K562 (cell line): ENCODE measurements at regions not wholly inside any gene's neighbourhood (a gene's known extent, or its start where the extent isn't known, plus 50 kb on each side); places are given as distances from the start of the nearest gene placed in this dataset.

Source experiments
- ATAC-seq: fragments of 200-7000 bp; cut with Tn5 transposase; 3 replicates; pipeline ENCODE4 v1.9.1; 2020; ENCODE audit warnings: moderate library complexity
- BruUV-seq: library from RNA; stranded (reverse); fragments of 400-500 nt; replicated peaks from 2 replicates; lab custom pipeline; 2021; lab: Mats Ljungman, UMichigan
- CTCF ChIA-PET: fragments of 300-600 bp; formaldehyde crosslinking; extraction: SDS; loops from one replicate; lab custom pipeline; 2021; ENCODE audit warnings: low intra/inter-chr PET ratio; lab: Yijun Ruan, JAX
- POLR2A ChIA-PET: fragments of 300-600, 350-650 bp; sonication (Branson Sonifier 250); formaldehyde crosslinking; extraction: SDS; loops from one replicate; lab custom pipeline; 2021; ENCODE audit warnings: antibody characterized with exemption, inconsistent platforms; lab: Yijun Ruan, JAX
- DNase-seq, 4 experiments: peaks; one replicate each; pipeline versions ENCODE4 v3.0.0 to v3.0.0-alpha.2; 2011 to 2018; ENCODE audit warnings: low spot score in 3 of 4, mixed read lengths in 3 of 4; ENCODE audit errors: extremely low read depth in 1 of 4
- FAIRE-seq: peaks from 2 replicates; lab custom pipeline; 2011; peaks lifted over from hg19 to GRCh38; lab: Jason Lieb, UNC
- H2AFZ ChIP-seq: 2 replicates; pipeline ENCODE4 v1.6.0; 2011; ENCODE audit warnings: low read depth, low read length, control low read depth, inconsistent platforms
- H3K27ac ChIP-seq: fragments of 200-600 bp; 3 replicates; pipeline ENCODE4 v1.8.0; 2011; ENCODE audit warnings: low read depth, mild to moderate bottlenecking, control low read depth, inconsistent platforms, low read length, moderate library complexity, mixed read lengths; ENCODE audit errors: extremely low read depth
- H3K27me3 ChIP-seq, 2 experiments: fragments of 300-600 bp in 1 of 2; 2 replicates in 1 of 2; 3 replicates in 1 of 2; pipeline versions ENCODE4 v1.6.0 to v1.8.0; 2011; ENCODE audit warnings: inconsistent platforms in 2 of 2, low read length in 2 of 2, mild to moderate bottlenecking in 1 of 2, mixed read lengths in 1 of 2, moderate library complexity in 1 of 2; ENCODE audit not compliant: control insufficient read depth in 2 of 2, insufficient read depth in 2 of 2
- H3K36me3 ChIP-seq: fragments of 300-600 bp; 3 replicates; pipeline ENCODE4 v1.8.0; 2011; ENCODE audit warnings: mild to moderate bottlenecking, low read length, inconsistent platforms; ENCODE audit not compliant: control insufficient read depth, insufficient read depth
- H3K4me1 ChIP-seq, 2 experiments: fragments of 200-600 bp in 1 of 2; replicated peaks in 1 of 2; 2 replicates in 1 of 2; 3 replicates in 1 of 2; pipeline versions ENCODE4 v1.5.1 to v1.8.0; 2011; ENCODE audit warnings: inconsistent platforms in 2 of 2, low read length in 2 of 2, mild to moderate bottlenecking in 1 of 2, mixed read lengths in 1 of 2, moderate library complexity in 1 of 2; ENCODE audit not compliant: control insufficient read depth in 2 of 2, insufficient read depth in 2 of 2
- H3K4me2 ChIP-seq: 2 replicates; pipeline ENCODE4 v1.6.1; 2011; ENCODE audit warnings: low read length, control low read depth, inconsistent platforms, mixed read lengths; ENCODE audit not compliant: insufficient read depth
- H3K4me3 ChIP-seq: fragments of 200-600 bp; sonication (generic), shearing (Covaris generic); 2 replicates; pipeline ENCODE4 v1.5.1; 2016; ENCODE audit warnings: control low read depth, inconsistent platforms
- H3K79me2 ChIP-seq: fragments of 200-600 bp; 3 replicates; pipeline ENCODE4 v1.8.0; 2011; ENCODE audit warnings: low read length, inconsistent platforms; ENCODE audit not compliant: control insufficient read depth, insufficient read depth
- H3K9ac ChIP-seq, 2 experiments: 2 replicates each; pipeline versions ENCODE4 v1.6.0 to v1.6.1; 2011; ENCODE audit warnings: low read depth in 2 of 2, low read length in 2 of 2, control low read depth in 1 of 2, inconsistent platforms in 1 of 2, mild to moderate bottlenecking in 1 of 2, mixed read lengths in 1 of 2; ENCODE audit not compliant: insufficient read depth in 1 of 2
- H3K9me1 ChIP-seq: one replicate; pipeline ENCODE4 v1.6.0; 2011; ENCODE audit warnings: inconsistent platforms, mild to moderate bottlenecking, low read length, moderate library complexity; ENCODE audit not compliant: control insufficient read depth, insufficient read depth
- H3K9me3 ChIP-seq: replicated peaks from 2 replicates; pipeline ENCODE4 v1.5.1; 2011; ENCODE audit warnings: low read depth, low read length, inconsistent platforms; ENCODE audit not compliant: control insufficient read depth, insufficient read depth
- H4K20me1 ChIP-seq: replicated peaks from 2 replicates; pipeline ENCODE4 v1.6.1; 2011; ENCODE audit warnings: low read length, inconsistent platforms, mixed read lengths; ENCODE audit not compliant: control insufficient read depth, insufficient read depth
- ARID3A ChIP-seq: IDR thresholded peaks from 2 replicates; pipeline ENCODE4 v1.6.1; 2012; ENCODE audit warnings: low read depth, low read length, improper control_type of control experiment, borderline replicate concordance
- BCL6 ChIP-seq: fragments of 250-450 bp; sonication (Bioruptor Pico); IDR thresholded peaks from 2 replicates; pipeline ENCODE4 v1.4.0; 2020
- BDP1 ChIP-seq: IDR thresholded peaks from 3 replicates; pipeline ENCODE4 v1.6.1; 2011; ENCODE audit not compliant: insufficient read length, insufficient read depth
- CBFA2T2 ChIP-seq: fragments of 450-650 bp; conservative IDR thresholded peaks from 2 replicates; pipeline ENCODE4 v1.6.1; 2017; ENCODE audit warnings: mild to moderate bottlenecking
- CCNT2 ChIP-seq: IDR thresholded peaks from 2 replicates; pipeline ENCODE4 v1.6.1; 2011; ENCODE audit warnings: borderline replicate concordance, low read depth, mild to moderate bottlenecking, moderate library complexity, mixed read lengths, low read length; ENCODE audit not compliant: insufficient read length; ENCODE audit errors: extremely low read depth
- CREB5 ChIP-seq: fragments of 250-450 bp; sonication (Bioruptor Pico); IDR thresholded peaks from 2 replicates; pipeline ENCODE4 v1.5.0; 2020; ENCODE audit warnings: mild to moderate bottlenecking
- ERF ChIP-seq: fragments of 450-650 bp; formaldehyde crosslinking; IDR thresholded peaks from 2 replicates; pipeline ENCODE4 v1.4.0; 2020; ENCODE audit warnings: mild to moderate bottlenecking, mixed read lengths
- ETV6 ChIP-seq, 3 experiments: fragments of 150-350 bp in 1 of 3; sonication (generic) in 1 of 3; formaldehyde crosslinking in 1 of 3; IDR thresholded peaks; 2 replicates each; pipeline versions ENCODE4 v1.6.1 to v1.8.0; 2014 to 2022; ENCODE audit warnings: borderline replicate concordance in 2 of 3, low read depth in 2 of 3, antibody characterized with exemption in 1 of 3, low read length in 1 of 3, mild to moderate bottlenecking in 1 of 3, missing genetic modification reagents in 1 of 3
- GABPB2 ChIP-seq: fragments of 250-450 bp; sonication (Bioruptor Pico); conservative IDR thresholded peaks from 2 replicates; pipeline ENCODE4 v1.5.1; 2021; ENCODE audit warnings: mild to moderate bottlenecking
- PHF8 ChIP-seq: fragments of 200-600 bp; sonication (generic); IDR thresholded peaks from 2 replicates; pipeline ENCODE4 v1.6.1; 2012; ENCODE audit warnings: mixed run types, mild to moderate bottlenecking, inconsistent platforms, low read length, moderate library complexity, borderline replicate concordance
- RFX7 ChIP-seq: fragments of 250-450 bp; sonication (Bioruptor Pico); IDR thresholded peaks from 2 replicates; pipeline ENCODE4 v1.5.1; 2021; ENCODE audit warnings: mild to moderate bottlenecking
- YBX1 ChIP-seq: fragments of 450-650 bp; IDR thresholded peaks from 2 replicates; pipeline ENCODE4 v1.7.1; 2016; ENCODE audit warnings: mild to moderate bottlenecking
- ZNF133 ChIP-seq: fragments of 250-450 bp; sonication (Bioruptor Pico); IDR thresholded peaks from 2 replicates; pipeline ENCODE4 v1.4.0; 2020; ENCODE audit warnings: mild to moderate bottlenecking
- in situ Hi-C: fragments of 300-500 bp; cut with MboI; formaldehyde crosslinking; loops from 4 replicates; pipeline ENCODE4 v1.15.0; 2018; ENCODE audit warnings: inconsistent platforms, mixed read lengths
- intact Hi-C: fragments of 100-400 bp; cut with micrococcal nuclease; formaldehyde crosslinking; loops from 2 replicates; pipeline ENCODE4 v1.14.2; 2022
- TF ChIP-seq, protein P1 (sequence below), 2 experiments: fragments of 450-650 bp; IDR thresholded peaks; 2 replicates each; pipeline ENCODE4 v1.6.1; 2018; ENCODE audit warnings: mild to moderate bottlenecking in 2 of 2, low read depth in 1 of 2; ENCODE audit not compliant: partially characterized antibody in 2 of 2

GRCh38 chr12:86659985-86660384, 403.8 kb upstream of the MGAT4C start (continued):
- TF ChIP-seq ARID3A (no peak), ERF (CRISPR knock-in tag) (no peak), YBX1 (no peak)

GRCh38 chr12:86658303-86658702, 402.1 kb upstream of the MGAT4C start:
- POLR2A ChIA-PET: no interaction called here
- H3K4me1 ChIP-seq: no peaks in the 10 kb centered on the region
- H3K79me2 ChIP-seq: no peaks in the 10 kb centered on the region
- H3K27ac ChIP-seq: no peak overlapping the region
- no peaks in the 10 kb centered on the region for H3K36me3 ChIP-seq
- H3K9me1 ChIP-seq: no peaks in the 10 kb centered on the region
- no peak overlapping the region for H2AFZ ChIP-seq
- H3K4me3 ChIP-seq: no peak overlapping the region
- FAIRE-seq (no peak), ATAC-seq (no peak), DNase-seq (no peak)
- no peaks in the 10 kb centered on the region for H3K27me3 ChIP-seq
- no peaks in the 10 kb centered on the region for H4K20me1 ChIP-seq
- CTCF ChIA-PET: no interaction called here
- H3K4me2 ChIP-seq: no peak overlapping the region
- no peaks in the 10 kb centered on the region; the same call in 1 of the 2 replicates for H3K9me3 ChIP-seq
- in situ Hi-C loops (no loop called here), intact Hi-C loops (no loop called here)
- BruUV-seq: no TSS peak
- no peak overlapping the region for H3K9ac ChIP-seq
- TF ChIP-seq BCL6 (CRISPR knock-in tag): no peak
- TF ChIP-seq ETV6 (IDR thresholded peaks at IDR 0.05; ENCODE audit: borderline replicate concordance in 1 of 2, low read depth in 2 of 2, low read length in 1 of 2): no peak
- TF ChIP-seq ETV6 (CRISPR knock-in tag; IDR thresholded peaks at IDR 0.05; ENCODE audit: borderline replicate concordance): no peak
- TF ChIP-seq CBFA2T2: no peak
- TF ChIP-seq, protein P1, sequence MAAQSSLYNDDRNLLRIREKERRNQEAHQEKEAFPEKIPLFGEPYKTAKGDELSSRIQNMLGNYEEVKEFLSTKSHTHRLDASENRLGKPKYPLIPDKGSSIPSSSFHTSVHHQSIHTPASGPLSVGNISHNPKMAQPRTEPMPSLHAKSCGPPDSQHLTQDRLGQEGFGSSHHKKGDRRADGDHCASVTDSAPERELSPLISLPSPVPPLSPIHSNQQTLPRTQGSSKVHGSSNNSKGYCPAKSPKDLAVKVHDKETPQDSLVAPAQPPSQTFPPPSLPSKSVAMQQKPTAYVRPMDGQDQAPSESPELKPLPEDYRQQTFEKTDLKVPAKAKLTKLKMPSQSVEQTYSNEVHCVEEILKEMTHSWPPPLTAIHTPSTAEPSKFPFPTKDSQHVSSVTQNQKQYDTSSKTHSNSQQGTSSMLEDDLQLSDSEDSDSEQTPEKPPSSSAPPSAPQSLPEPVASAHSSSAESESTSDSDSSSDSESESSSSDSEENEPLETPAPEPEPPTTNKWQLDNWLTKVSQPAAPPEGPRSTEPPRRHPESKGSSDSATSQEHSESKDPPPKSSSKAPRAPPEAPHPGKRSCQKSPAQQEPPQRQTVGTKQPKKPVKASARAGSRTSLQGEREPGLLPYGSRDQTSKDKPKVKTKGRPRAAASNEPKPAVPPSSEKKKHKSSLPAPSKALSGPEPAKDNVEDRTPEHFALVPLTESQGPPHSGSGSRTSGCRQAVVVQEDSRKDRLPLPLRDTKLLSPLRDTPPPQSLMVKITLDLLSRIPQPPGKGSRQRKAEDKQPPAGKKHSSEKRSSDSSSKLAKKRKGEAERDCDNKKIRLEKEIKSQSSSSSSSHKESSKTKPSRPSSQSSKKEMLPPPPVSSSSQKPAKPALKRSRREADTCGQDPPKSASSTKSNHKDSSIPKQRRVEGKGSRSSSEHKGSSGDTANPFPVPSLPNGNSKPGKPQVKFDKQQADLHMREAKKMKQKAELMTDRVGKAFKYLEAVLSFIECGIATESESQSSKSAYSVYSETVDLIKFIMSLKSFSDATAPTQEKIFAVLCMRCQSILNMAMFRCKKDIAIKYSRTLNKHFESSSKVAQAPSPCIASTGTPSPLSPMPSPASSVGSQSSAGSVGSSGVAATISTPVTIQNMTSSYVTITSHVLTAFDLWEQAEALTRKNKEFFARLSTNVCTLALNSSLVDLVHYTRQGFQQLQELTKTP (IDR thresholded peaks at IDR 0.05; ENCODE audit: low read depth in 1 of 2, partially characterized antibody in 2 of 2): no peak
- TF ChIP-seq CREB5 (CRISPR knock-in tag): no peak
- no peak for TF ChIP-seq BDP1
- TF ChIP-seq GABPB2: no peak
- TF ChIP-seq RFX7 (CRISPR knock-in tag): no peak
- no peak for TF ChIP-seq CCNT2
- no peak for TF ChIP-seq PHF8
- TF ChIP-seq ZNF133 (CRISPR knock-in tag): no peak
